Nephron (organoid): ENCODE measurements at regions not wholly inside any gene's neighbourhood (a gene's known extent, or its start where the extent isn't known, plus 50 kb on each side); places are given as distances from the start of the nearest gene placed in this dataset.

Experiments used
- H3K27ac Mint-ChIP-seq, 3 experiments: 2 replicates each; pipeline ENCODE4 v1.8.0; 2020; ENCODE audit warnings: mixed read lengths in 3 of 3, mild to moderate bottlenecking in 2 of 3, moderate library complexity in 1 of 3
- H3K27me3 Mint-ChIP-seq: 2 replicates; pipeline ENCODE4 v1.8.0; 2021; ENCODE audit warnings: low read depth, mild to moderate bottlenecking, moderate library complexity, mixed read lengths
- H3K36me3 Mint-ChIP-seq: 2 replicates; pipeline ENCODE4 v1.8.0; 2020; ENCODE audit warnings: low read depth, mixed read lengths
- H3K4me1 Mint-ChIP-seq: 2 replicates; pipeline ENCODE4 v1.8.0; 2020; ENCODE audit warnings: mixed read lengths
- H3K4me3 Mint-ChIP-seq, 3 experiments: 2 replicates each; pipeline ENCODE4 v1.8.0; 2020; ENCODE audit warnings: mild to moderate bottlenecking in 3 of 3, mixed read lengths in 3 of 3, moderate library complexity in 2 of 3
- H3K9me3 Mint-ChIP-seq: 2 replicates; pipeline ENCODE4 v1.8.0; 2020; ENCODE audit warnings: mixed read lengths
- CTCF ChIP-seq, 3 experiments: fragments of 200-600 bp; sonication (generic); IDR thresholded peaks; one replicate each; pipeline ENCODE4 v1.5.0; 2021; ENCODE audit warnings: antibody characterized with exemption in 3 of 3; ENCODE audit not compliant: unreplicated experiment in 3 of 3

- Mint-ChIP-seq H3K36me3 (no peaks in the 10 kb centered on the region), H3K27me3 (no peaks in the 10 kb centered on the region), H3K4me3 (no peak overlapping the region)
These were observed 472.0 kb downstream of the RPS24 start for GRCh38 chr10:78505657-78506056.

GRCh38 chr10:78506614-78507013 lies 473.0 kb downstream of the RPS24 start:
- Mint-ChIP-seq H3K27ac (no peak overlapping the region), H3K4me1 (peaks cover 49% of the 10 kb centered on the region), H3K27me3 (no peaks in the 10 kb centered on the region), H3K9me3 (no peaks in the 10 kb centered on the region), H3K36me3 (no peaks in the 10 kb centered on the region), H3K4me3 (no peak overlapping the region)
- no peak for TF ChIP-seq CTCF (IDR thresholded peaks at IDR 0.05; ENCODE audit: unreplicated experiment in 3 of 3)

More at GRCh38 chr10:78505657-78506056, 472.0 kb downstream of the RPS24 start:
- H3K9me3 Mint-ChIP-seq, result no peaks in the 10 kb centered on the region
- no peak overlapping the region for H3K27ac Mint-ChIP-seq
- no peak for TF ChIP-seq CTCF (IDR thresholded peaks at IDR 0.05; ENCODE audit: unreplicated experiment in 3 of 3)
- peaks cover 39% of the 10 kb centered on the region for H3K4me1 Mint-ChIP-seq

DNA sequence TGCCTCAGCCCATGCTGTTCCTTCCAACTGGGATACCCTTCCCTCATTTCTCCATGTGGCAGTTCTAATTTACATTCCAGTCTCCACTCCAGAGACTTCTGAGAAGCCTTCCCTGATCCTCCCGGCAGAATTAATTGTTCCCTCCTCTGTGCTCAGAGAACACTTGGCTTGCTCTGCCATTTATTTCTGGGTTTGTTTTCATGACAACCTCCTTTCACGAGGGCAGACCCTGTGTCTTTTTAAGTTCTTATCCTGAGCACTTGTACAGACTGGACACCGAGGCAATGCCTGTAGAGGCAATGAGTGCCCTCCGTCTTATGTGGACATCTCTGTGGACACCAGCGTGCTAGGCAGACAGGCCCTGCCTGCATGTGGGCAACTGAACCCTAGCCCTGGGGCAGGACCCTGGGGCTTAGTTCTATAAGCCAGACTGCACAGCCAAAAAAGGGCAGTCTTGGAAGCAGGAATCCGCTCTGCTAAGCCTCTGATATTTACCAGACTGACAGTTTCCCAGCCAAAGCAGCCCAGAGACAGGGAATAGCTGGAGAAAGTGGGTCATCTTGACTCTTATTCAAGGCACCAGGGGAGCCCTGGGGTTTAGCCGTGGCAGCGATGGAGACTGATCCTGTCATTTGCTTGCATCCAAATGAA lies 474.0 kb downstream of the RPS24 start:
- Mint-ChIP-seq H3K36me3 (no peaks in the 10 kb centered on the region), H3K27me3 (no peaks in the 10 kb centered on the region), H3K4me1 (peaks cover 48% of the 10 kb centered on the region), H3K4me3 (no peak overlapping the region), H3K27ac (peak overlapping the region in 2 of 3 experiments; percentile 15), H3K9me3 (no peaks in the 10 kb centered on the region)
- no peak for TF ChIP-seq CTCF (IDR thresholded peaks at IDR 0.05; ENCODE audit: unreplicated experiment in 3 of 3)

DNA sequence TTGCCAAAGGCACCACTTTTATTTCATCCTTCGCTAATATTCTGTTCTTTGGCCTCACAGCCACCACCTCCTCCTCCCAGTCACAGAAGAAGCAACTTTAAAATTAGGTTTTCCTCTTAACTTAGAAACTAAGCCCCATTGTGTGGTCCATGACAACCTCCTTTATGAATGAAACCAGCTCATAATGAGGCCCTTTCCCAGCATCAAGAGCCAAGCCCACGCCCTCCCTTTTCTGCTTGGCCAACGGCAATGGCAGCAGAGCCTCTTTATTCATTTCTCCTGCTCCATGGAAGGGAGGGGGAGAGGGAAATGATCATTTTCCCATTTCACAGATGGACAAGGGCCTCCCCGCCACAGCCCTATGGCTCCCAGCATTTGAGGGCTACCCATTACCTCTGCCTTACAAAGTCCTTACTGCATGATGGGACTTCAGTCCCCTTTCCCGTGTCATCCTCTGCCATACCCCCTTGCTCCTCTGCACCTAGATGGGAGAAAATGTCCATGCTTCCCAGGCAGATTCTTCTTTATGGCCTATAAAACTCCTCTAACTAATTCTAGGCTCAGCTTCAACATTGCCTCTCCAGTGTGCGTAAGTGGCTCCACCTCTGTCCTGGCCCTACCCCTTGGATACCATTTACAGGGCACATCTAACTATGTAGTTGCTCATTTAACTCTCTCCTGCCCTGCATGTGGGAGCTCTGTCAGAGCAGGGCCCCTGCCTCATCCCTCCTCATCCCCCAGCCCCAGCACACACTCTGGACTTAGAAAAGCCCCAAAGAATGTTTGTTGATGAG lies 475.5 kb downstream of the RPS24 start:
- TF ChIP-seq CTCF (IDR thresholded peaks at IDR 0.05; ENCODE audit: unreplicated experiment in 3 of 3), result no peak
- Mint-ChIP-seq H3K4me3 (peak overlapping the region in 1 of 3 experiments; percentile 6), H3K9me3 (no peaks in the 10 kb centered on the region), H3K36me3 (no peaks in the 10 kb centered on the region), H3K4me1 (peaks cover 50% of the 10 kb centered on the region), H3K27me3 (peaks cover 5% of the 10 kb centered on the region), H3K27ac (peak overlapping the region in 2 of 3 experiments; percentile 8 to 93)

DNA sequence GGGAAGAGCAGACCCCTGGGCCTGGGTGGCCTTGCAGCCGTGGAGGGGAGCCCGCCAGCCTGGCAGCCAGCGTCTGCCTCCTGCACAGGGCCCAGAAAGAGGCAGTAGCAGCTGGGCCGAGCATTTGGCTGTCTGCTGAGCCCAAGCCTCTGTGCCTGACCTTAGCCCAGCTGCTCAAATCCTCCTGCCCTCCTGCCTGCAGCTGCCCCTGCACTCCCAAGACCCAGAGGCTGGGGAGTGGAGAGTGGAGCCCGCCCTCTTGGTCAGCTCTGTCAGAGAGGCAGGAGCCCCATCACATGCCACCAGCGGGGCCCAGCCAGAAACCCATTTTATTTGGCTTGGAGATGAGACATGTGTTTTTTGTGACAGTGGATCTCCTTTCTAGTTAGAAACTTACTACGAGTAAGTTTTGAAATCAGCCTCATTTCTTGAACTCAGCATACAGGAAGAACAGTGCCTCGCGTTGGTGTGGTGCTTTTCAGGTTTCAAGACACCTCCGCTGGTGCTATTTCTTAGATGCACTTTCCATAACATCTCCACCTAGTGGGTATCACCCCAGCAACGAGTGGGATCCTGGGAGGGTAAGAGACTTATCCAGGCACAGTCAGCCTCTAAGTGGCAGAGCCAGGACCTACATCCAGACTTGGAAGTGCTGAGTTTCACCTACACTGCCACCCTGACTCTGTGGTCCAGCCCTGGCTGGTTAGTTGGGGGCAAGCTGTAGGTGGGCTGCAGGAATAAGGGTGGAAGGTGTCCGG lies 477.1 kb downstream of the RPS24 start:
- no peak for TF ChIP-seq CTCF (IDR thresholded peaks at IDR 0.05; ENCODE audit: unreplicated experiment in 3 of 3)
- Mint-ChIP-seq H3K4me3 (no peak overlapping the region), H3K4me1 (peaks cover 59% of the 10 kb centered on the region), H3K27ac (peak overlapping the region; percentile 54 to 93 (median 92)), H3K9me3 (no peaks in the 10 kb centered on the region), H3K36me3 (no peaks in the 10 kb centered on the region), H3K27me3 (peaks cover 5% of the 10 kb centered on the region)
